HEK293 (cell line): ENCODE measurements at regions not wholly inside any gene's neighbourhood (a gene's known extent, or its start where the extent isn't known, plus 50 kb on each side); places are given as distances from the start of the nearest gene placed in this dataset.

Experiments
- CTCF ChIA-PET: fragments of 350-600 bp; formaldehyde crosslinking; extraction: SDS; loops from one replicate; lab custom pipeline; 2021; ENCODE audit warnings: antibody characterized with exemption; lab: Yijun Ruan, JAX
- POLR2A ChIA-PET: fragments of 300-600 bp; formaldehyde crosslinking; extraction: SDS; loops from one replicate; lab custom pipeline; 2020; ENCODE audit warnings: antibody characterized with exemption, inconsistent platforms; lab: Yijun Ruan, JAX
- H3K27ac ChIP-seq: fragments of 200-500 bp; sonication (Bioruptor generic); 2 replicates; pipeline ENCODE4 v1.5.1; 2014; ENCODE audit warnings: low read depth, low read length, control low read depth, inconsistent platforms; ENCODE audit errors: extremely low read depth
- H3K36me3 ChIP-seq, 2 experiments: fragments of 200-500 bp in 1 of 2; sonication (Bioruptor generic) in 1 of 2; 1 replicate in 1 of 2; 2 replicates in 1 of 2; pipeline ENCODE4 v1.5.1; 2014 to 2017; ENCODE audit warnings: inconsistent platforms in 2 of 2, low read length in 2 of 2; ENCODE audit not compliant: control insufficient read depth in 2 of 2, insufficient read depth in 1 of 2
- H3K4me1 ChIP-seq: fragments of 200-500 bp; sonication (Bioruptor generic); 2 replicates; pipeline ENCODE4 v1.5.1; 2014; ENCODE audit warnings: mild to moderate bottlenecking, low read length, inconsistent platforms; ENCODE audit not compliant: control insufficient read depth, insufficient read depth
- H3K4me3 ChIP-seq: 2 replicates; pipeline ENCODE4 v1.5.1; 2011; ENCODE audit warnings: low read depth, mild to moderate bottlenecking, control low read depth, low read length, moderate library complexity
- H3K9me3 ChIP-seq: fragments of 200-500 bp; sonication (Bioruptor generic); 2 replicates; pipeline ENCODE4 v1.5.1; 2014; ENCODE audit warnings: low read depth, low read length, inconsistent platforms; ENCODE audit not compliant: control insufficient read depth, insufficient read depth
- ELK4 ChIP-seq: IDR thresholded peaks from 2 replicates; pipeline ENCODE4 v1.6.1; 2011; ENCODE audit warnings: mild to moderate bottlenecking, low read depth, low read length, borderline replicate concordance
- HOXD13 ChIP-seq: sonication (generic); formaldehyde crosslinking; IDR thresholded peaks from 2 replicates; pipeline ENCODE4 v1.8.0; 2022; ENCODE audit warnings: missing genetic modification reagents, borderline replicate concordance
- SALL2 ChIP-seq: fragments of 450-650 bp; formaldehyde crosslinking; IDR thresholded peaks from 2 replicates; pipeline ENCODE4 v1.5.0; 2017; ENCODE audit warnings: missing biosample characterization, mild to moderate bottlenecking, missing genetic modification characterization, borderline replicate concordance
- TSHZ1 ChIP-seq: fragments of 450-650 bp; formaldehyde crosslinking; IDR thresholded peaks from 2 replicates; pipeline ENCODE4 v1.5.1; 2016; ENCODE audit warnings: missing biosample characterization, missing genetic modification characterization, borderline replicate concordance
- YY1 ChIP-seq: fragments of 450-650 bp; formaldehyde crosslinking; IDR thresholded peaks from 2 replicates; pipeline ENCODE4 v1.5.1; 2018; ENCODE audit warnings: missing biosample characterization, missing genetic modification characterization
- ZBTB6 ChIP-seq: fragments of 450-650 bp; formaldehyde crosslinking; IDR thresholded peaks from 2 replicates; pipeline ENCODE4 v1.5.1; 2017; ENCODE audit warnings: missing biosample characterization, missing genetic modification characterization
- ZBTB7A ChIP-seq: fragments of 450-650 bp; formaldehyde crosslinking; IDR thresholded peaks from 2 replicates; pipeline ENCODE4 v1.5.1; 2016; ENCODE audit warnings: low read depth, missing biosample characterization, missing genetic modification characterization
- ZNF132 ChIP-seq: fragments of 450-650 bp; formaldehyde crosslinking; IDR thresholded peaks from 2 replicates; pipeline ENCODE4 v1.5.1; 2017; ENCODE audit warnings: missing biosample characterization, missing genetic modification characterization, borderline replicate concordance
- ZNF133 ChIP-seq: fragments of 450-650 bp; formaldehyde crosslinking; IDR thresholded peaks from 2 replicates; pipeline ENCODE4 v1.5.1; 2016; ENCODE audit warnings: missing biosample characterization, missing genetic modification characterization
- ZNF148 ChIP-seq: fragments of 450-650 bp; formaldehyde crosslinking; IDR thresholded peaks from 2 replicates; pipeline ENCODE4 v1.5.0; 2017; ENCODE audit warnings: missing biosample characterization, missing genetic modification characterization, borderline replicate concordance
- ZNF174 ChIP-seq: fragments of 450-650 bp; formaldehyde crosslinking; IDR thresholded peaks from 2 replicates; pipeline ENCODE4 v1.5.0; 2017; ENCODE audit warnings: missing biosample characterization, mild to moderate bottlenecking, missing genetic modification characterization
- ZNF19 ChIP-seq: fragments of 450-650 bp; formaldehyde crosslinking; IDR thresholded peaks from 2 replicates; pipeline ENCODE4; 2016; ENCODE audit warnings: missing biosample characterization, missing genetic modification characterization, low read depth
- ZNF214 ChIP-seq: fragments of 450-650 bp; formaldehyde crosslinking; IDR thresholded peaks from 2 replicates; pipeline ENCODE4 v1.5.1; 2017; ENCODE audit warnings: missing biosample characterization, mild to moderate bottlenecking, missing genetic modification characterization, borderline replicate concordance
- ZNF311 ChIP-seq: fragments of 450-650 bp; formaldehyde crosslinking; IDR thresholded peaks from 2 replicates; pipeline ENCODE4 v1.5.1; 2017; ENCODE audit warnings: missing biosample characterization, missing genetic modification characterization, borderline replicate concordance
- ZNF391 ChIP-seq: fragments of 450-650 bp; formaldehyde crosslinking; IDR thresholded peaks from 2 replicates; pipeline ENCODE4 v1.5.1; 2016; ENCODE audit warnings: low read depth, missing biosample characterization, missing genetic modification characterization, borderline replicate concordance
- ZNF394 ChIP-seq: fragments of 450-650 bp; formaldehyde crosslinking; IDR thresholded peaks from 2 replicates; pipeline ENCODE4 v1.5.1; 2016; ENCODE audit warnings: missing biosample characterization, missing genetic modification characterization, mild to moderate bottlenecking, moderate library complexity, borderline replicate concordance
- ZNF513 ChIP-seq: fragments of 450-650 bp; IDR thresholded peaks from 2 replicates; pipeline ENCODE4 v1.5.1; 2018; ENCODE audit warnings: missing biosample characterization, missing genetic modification characterization
- ZNF530 ChIP-seq: fragments of 450-650 bp; formaldehyde crosslinking; IDR thresholded peaks from 2 replicates; pipeline ENCODE4 v1.5.1; 2016; ENCODE audit warnings: low read depth, missing biosample characterization, missing genetic modification characterization
- ZNF561 ChIP-seq: fragments of 450-650 bp; IDR thresholded peaks from 2 replicates; pipeline ENCODE4 v1.5.1; 2018; ENCODE audit warnings: missing biosample characterization, missing genetic modification characterization, borderline replicate concordance
- ZNF571 ChIP-seq: fragments of 450-650 bp; formaldehyde crosslinking; IDR thresholded peaks from 2 replicates; pipeline ENCODE4 v1.5.0; 2017; ENCODE audit warnings: missing biosample characterization, missing genetic modification characterization
- ZNF830 ChIP-seq: fragments of 450-650 bp; IDR thresholded peaks from 2 replicates; pipeline ENCODE4 v1.5.0; 2018; ENCODE audit warnings: missing biosample characterization, missing genetic modification characterization, low read depth, mild to moderate bottlenecking, moderate library complexity
- ZNF837 ChIP-seq: fragments of 450-650 bp; formaldehyde crosslinking; IDR thresholded peaks from 2 replicates; pipeline ENCODE4 v1.5.1; 2016; ENCODE audit warnings: missing biosample characterization, missing genetic modification characterization
- ZNF843 ChIP-seq: fragments of 450-650 bp; formaldehyde crosslinking; IDR thresholded peaks from 2 replicates; pipeline ENCODE4 v1.5.1; 2016; ENCODE audit warnings: missing biosample characterization, missing genetic modification characterization
- ZSCAN16 ChIP-seq: fragments of 450-650 bp; formaldehyde crosslinking; IDR thresholded peaks from 2 replicates; pipeline ENCODE4 v1.5.1; 2016; ENCODE audit warnings: missing biosample characterization, missing genetic modification characterization
- ZSCAN30 ChIP-seq: fragments of 450-650 bp; IDR thresholded peaks from 2 replicates; pipeline ENCODE4 v1.5.1; 2018; ENCODE audit warnings: missing biosample characterization, mild to moderate bottlenecking, missing genetic modification characterization, moderate library complexity

- Histone ChIP-seq H3K4me3 (no peak overlapping the region), H3K4me1 (no peaks in the 10 kb centered on the region), H3K27ac (no peak overlapping the region), H3K9me3 (no peaks in the 10 kb centered on the region), H3K36me3 (no peaks in the 10 kb centered on the region)
- POLR2A ChIA-PET, result no interaction called here
- no peak for TF ChIP-seq SALL2 (tag by site-specific recombination)
- no peak for TF ChIP-seq ZNF391 (tag by site-specific recombination)
- no peak for TF ChIP-seq ZNF571 (tag by site-specific recombination)
- no peak for TF ChIP-seq ZNF394 (tag by site-specific recombination)
- no peak for TF ChIP-seq ZNF148 (tag by site-specific recombination)
- TF ChIP-seq ZSCAN30, result no peak
- no peak for TF ChIP-seq ZNF132 (tag by site-specific recombination)
- TF ChIP-seq ELK4, result no peak
- TF ChIP-seq YY1, result no peak
- no peak for TF ChIP-seq ZBTB7A (tag by site-specific recombination)
- TF ChIP-seq ZSCAN16 (tag by site-specific recombination), result no peak
- TF ChIP-seq ZNF530 (tag by site-specific recombination), result no peak
- CTCF ChIA-PET, result no interaction called here
Measured at GRCh38 chr3:145177828-145178227, 983.2 kb downstream of the PLOD2 start.

- Histone ChIP-seq H3K4me1 (no peaks in the 10 kb centered on the region), H3K9me3 (no peaks in the 10 kb centered on the region), H3K27ac (no peak overlapping the region), H3K36me3 (no peaks in the 10 kb centered on the region), H3K4me3 (no peak overlapping the region)
- CTCF ChIA-PET, result no interaction called here
- POLR2A ChIA-PET, result no interaction called here
- no peak for TF ChIP-seq ZBTB7A (tag by site-specific recombination)
- no peak for TF ChIP-seq ZNF843 (tag by site-specific recombination)
- TF ChIP-seq ZNF830 (tag by site-specific recombination), result no peak
- TF ChIP-seq TSHZ1 (tag by site-specific recombination), result no peak
- TF ChIP-seq ZNF561 (tag by site-specific recombination), result no peak
- no peak for TF ChIP-seq ZSCAN16 (tag by site-specific recombination)
- TF ChIP-seq ZBTB6 (tag by site-specific recombination), result no peak
- no peak for TF ChIP-seq ZNF311 (tag by site-specific recombination)
- TF ChIP-seq ZNF19 (tag by site-specific recombination), result no peak
- no peak for TF ChIP-seq ZNF133 (tag by site-specific recombination)
- TF ChIP-seq ZNF214 (tag by site-specific recombination), result no peak
- no peak for TF ChIP-seq HOXD13 (CRISPR knock-in tag)
- no peak for TF ChIP-seq ZNF513
- TF ChIP-seq ZNF174 (tag by site-specific recombination), result no peak
- no peak for TF ChIP-seq ZNF837 (tag by site-specific recombination)
Measured at GRCh38 chr3:145182196-145182911, 978.6 kb downstream of the PLOD2 start.
